OCI-LY3 (cell line): ENCODE measurements at regions not wholly inside any gene's neighbourhood (a gene's known extent, or its start where the extent isn't known, plus 50 kb on each side); places are given as distances from the start of the nearest gene placed in this dataset.

Experiments
- EZH2phosphoT487 ChIP-seq: fragments of 200-600 bp; shearing (Covaris generic); IDR thresholded peaks from 2 replicates; pipeline ENCODE4 v1.6.1; 2018; ENCODE audit warnings: antibody characterized with exemption, mixed run types, low read depth
- TF ChIP-seq, protein P1 (sequence below): fragments of 200-600, 300-600 bp; sonication (generic); IDR thresholded peaks from 2 replicates; pipeline ENCODE4 v1.5.1; 2014; ENCODE audit warnings: antibody characterized with exemption, low read length, low read depth

DNA sequence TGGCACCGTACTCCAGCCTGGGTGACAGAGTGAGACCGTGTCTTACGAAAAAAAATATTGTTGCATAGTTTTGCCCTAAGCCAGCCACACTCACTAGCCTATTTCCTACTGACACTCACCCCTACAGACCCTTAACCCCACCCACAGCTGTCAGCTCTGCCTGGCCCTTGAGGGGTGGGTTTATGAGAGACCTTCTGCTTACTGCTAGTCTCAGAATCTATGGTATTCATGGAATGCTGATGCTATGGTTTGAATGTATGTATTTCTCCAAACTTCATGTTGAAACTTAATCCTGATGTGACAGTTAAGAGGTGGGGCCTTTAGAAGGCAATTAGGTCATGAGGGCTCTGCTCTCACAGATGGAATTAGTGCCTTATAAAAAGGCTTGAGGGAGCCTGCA, 79.2 kb upstream of the LRCH1 start:
- TF ChIP-seq, protein P1, sequence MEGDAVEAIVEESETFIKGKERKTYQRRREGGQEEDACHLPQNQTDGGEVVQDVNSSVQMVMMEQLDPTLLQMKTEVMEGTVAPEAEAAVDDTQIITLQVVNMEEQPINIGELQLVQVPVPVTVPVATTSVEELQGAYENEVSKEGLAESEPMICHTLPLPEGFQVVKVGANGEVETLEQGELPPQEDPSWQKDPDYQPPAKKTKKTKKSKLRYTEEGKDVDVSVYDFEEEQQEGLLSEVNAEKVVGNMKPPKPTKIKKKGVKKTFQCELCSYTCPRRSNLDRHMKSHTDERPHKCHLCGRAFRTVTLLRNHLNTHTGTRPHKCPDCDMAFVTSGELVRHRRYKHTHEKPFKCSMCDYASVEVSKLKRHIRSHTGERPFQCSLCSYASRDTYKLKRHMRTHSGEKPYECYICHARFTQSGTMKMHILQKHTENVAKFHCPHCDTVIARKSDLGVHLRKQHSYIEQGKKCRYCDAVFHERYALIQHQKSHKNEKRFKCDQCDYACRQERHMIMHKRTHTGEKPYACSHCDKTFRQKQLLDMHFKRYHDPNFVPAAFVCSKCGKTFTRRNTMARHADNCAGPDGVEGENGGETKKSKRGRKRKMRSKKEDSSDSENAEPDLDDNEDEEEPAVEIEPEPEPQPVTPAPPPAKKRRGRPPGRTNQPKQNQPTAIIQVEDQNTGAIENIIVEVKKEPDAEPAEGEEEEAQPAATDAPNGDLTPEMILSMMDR: no peak
- no peak for TF ChIP-seq EZH2phosphoT487
